Calu3 (cell line): ENCODE measurements at regions not wholly inside any gene's neighbourhood (a gene's known extent, or its start where the extent isn't known, plus 50 kb on each side); places are given as distances from the start of the nearest gene placed in this dataset.

ENCODE experiments used
- BruUV-seq: library from RNA; stranded (reverse); fragments of 400-500 nt; replicated peaks from 2 replicates; lab custom pipeline; 2021; lab: Mats Ljungman, UMichigan
- CTCF ChIA-PET: fragments of 300-600 bp; sonication (Branson Sonifier 250); formaldehyde crosslinking; loops from one replicate; lab custom pipeline; 2022; ENCODE audit warnings: antibody characterized with exemption; lab: Charles Lee
- DNase-seq: peaks from one replicate; pipeline ENCODE4 v3.0.0; 2022
- H3K27ac Mint-ChIP-seq: one replicate; pipeline ENCODE4 v1.8.0; 2022; ENCODE audit warnings: mixed read lengths; ENCODE audit not compliant: unreplicated experiment
- H3K27me3 Mint-ChIP-seq: one replicate; pipeline ENCODE4 v1.8.0; 2022; ENCODE audit warnings: mixed read lengths; ENCODE audit not compliant: unreplicated experiment
- H3K36me3 Mint-ChIP-seq: one replicate; pipeline ENCODE4 v1.8.0; 2022; ENCODE audit warnings: mild to moderate bottlenecking, moderate library complexity, mixed read lengths; ENCODE audit not compliant: insufficient read depth, unreplicated experiment
- H3K4me1 Mint-ChIP-seq: one replicate; pipeline ENCODE4 v1.8.0; 2022; ENCODE audit warnings: mild to moderate bottlenecking, low read depth, mixed read lengths; ENCODE audit not compliant: unreplicated experiment
- H3K4me3 Mint-ChIP-seq: one replicate; pipeline ENCODE4 v1.8.0; 2022; ENCODE audit warnings: mild to moderate bottlenecking, low read depth, moderate library complexity, mixed read lengths; ENCODE audit not compliant: unreplicated experiment
- H3K9me3 Mint-ChIP-seq: one replicate; pipeline ENCODE4 v1.8.0; 2022; ENCODE audit warnings: low read depth, mixed read lengths; ENCODE audit not compliant: unreplicated experiment
- CTCF ChIP-seq: fragments of 200-600 bp; IDR thresholded peaks from one replicate; pipeline ENCODE4 v1.8.0; 2022; ENCODE audit warnings: antibody characterized with exemption; ENCODE audit not compliant: unreplicated experiment
- intact Hi-C: fragments of 100-400 bp; cut with micrococcal nuclease; formaldehyde crosslinking; loops from one replicate; pipeline ENCODE4 v1.10.0; 2022; ENCODE audit not compliant: unreplicated experiment

- no peak overlapping the region for H3K4me3 Mint-ChIP-seq
- peaks cover 42% of the 10 kb centered on the region for H3K27me3 Mint-ChIP-seq
- peaks cover 6% of the 10 kb centered on the region for H3K9me3 Mint-ChIP-seq
- no peaks in the 10 kb centered on the region for H3K36me3 Mint-ChIP-seq
- H3K27ac Mint-ChIP-seq = no peak overlapping the region
- no peak for TF ChIP-seq CTCF
- DNase-seq = no peak
- intact Hi-C loops = no loop called here
- CTCF ChIA-PET = interaction anchor here (1.0 kb wide), 1 partner anchor 17 kb away, joined by 4 read pairs; no protein-coding TSS in a partner anchor
- H3K4me1 Mint-ChIP-seq = no peaks in the 10 kb centered on the region
- BruUV-seq = no TSS peak
Measured at GRCh38 chr9:135289081-135289491, 190.5 kb upstream of the PPP1R26 start.

DNA sequence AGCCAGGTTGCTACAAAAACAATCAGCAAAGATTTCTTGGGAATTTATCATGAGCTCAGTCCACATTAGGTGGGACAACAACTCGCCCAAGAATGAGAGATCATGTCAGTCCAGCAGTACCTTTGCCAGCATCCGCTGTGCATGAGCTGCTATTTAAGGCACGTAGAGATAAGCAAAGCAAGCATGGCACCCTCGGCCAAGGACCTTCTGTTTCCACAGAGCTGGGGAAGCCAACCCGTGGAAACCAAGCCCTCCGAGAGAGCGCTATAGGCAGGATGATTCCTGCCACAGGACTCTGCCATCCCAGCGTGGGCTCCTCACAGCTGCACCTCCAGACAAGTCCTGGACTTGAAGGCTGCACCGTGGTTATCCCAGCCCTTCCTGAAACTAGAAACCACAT, 189.5 kb upstream of the PPP1R26 start:
- Mint-ChIP-seq H3K27ac (no peak overlapping the region), H3K27me3 (peaks cover 44% of the 10 kb centered on the region), H3K4me3 (no peak overlapping the region), H3K9me3 (peaks cover 6% of the 10 kb centered on the region), H3K36me3 (no peaks in the 10 kb centered on the region), H3K4me1 (no peaks in the 10 kb centered on the region)
- CTCF ChIA-PET = no interaction called here
- intact Hi-C loops = no loop called here
- BruUV-seq = no TSS peak
- DNase-seq = no peak
- TF ChIP-seq CTCF = no peak

GRCh38 chr9:135290566-135290965, 189.0 kb upstream of the PPP1R26 start:
- DNase-seq = no peak
- no TSS peak for BruUV-seq
- CTCF ChIA-PET = no interaction called here
- Mint-ChIP-seq H3K4me3 (no peak overlapping the region), H3K27me3 (peaks cover 47% of the 10 kb centered on the region), H3K4me1 (no peaks in the 10 kb centered on the region), H3K36me3 (no peaks in the 10 kb centered on the region), H3K27ac (no peak overlapping the region), H3K9me3 (peaks cover 6% of the 10 kb centered on the region)
- TF ChIP-seq CTCF = no peak
- intact Hi-C loops = no loop called here

DNA sequence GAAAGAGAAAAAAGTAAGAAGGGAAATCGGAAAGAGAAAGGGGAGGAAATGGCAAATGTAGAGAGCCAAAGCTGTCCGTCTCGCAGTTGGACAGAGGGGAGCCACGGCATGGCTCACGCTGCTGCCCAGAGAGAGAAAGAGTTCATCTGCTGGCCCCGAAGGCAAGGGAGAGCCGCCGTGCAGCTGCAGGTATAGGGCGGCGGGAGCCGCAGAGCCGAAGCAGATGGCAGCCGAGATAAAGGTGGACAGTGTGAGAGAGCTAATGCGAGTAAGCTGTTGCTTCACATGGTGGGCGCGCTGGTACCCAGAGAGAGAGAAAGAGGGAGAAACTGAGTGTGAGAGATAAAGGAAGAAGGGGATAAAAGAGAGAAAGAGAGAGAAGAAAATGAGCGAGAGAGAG, 188.4 kb upstream of the PPP1R26 start:
- no peak overlapping the region for H3K4me3 Mint-ChIP-seq
- H3K4me1 Mint-ChIP-seq = no peaks in the 10 kb centered on the region
- peaks cover 53% of the 10 kb centered on the region for H3K27me3 Mint-ChIP-seq
- DNase-seq = no peak
- H3K27ac Mint-ChIP-seq = no peak overlapping the region
- H3K9me3 Mint-ChIP-seq = peaks cover 6% of the 10 kb centered on the region
- TF ChIP-seq CTCF = no peak
- no TSS peak for BruUV-seq
- CTCF ChIA-PET = no interaction called here
- intact Hi-C loops = no loop called here
- no peaks in the 10 kb centered on the region for H3K36me3 Mint-ChIP-seq
